Fibroblast of upper back skin (primary cell): ENCODE measurements at regions not wholly inside any gene's neighbourhood (a gene's known extent, or its start where the extent isn't known, plus 50 kb on each side); places are given as distances from the start of the nearest gene placed in this dataset.
A peak's percentile ranks its signal among the peaks of the same experiment; 100 is the strongest.
"Not testable (repeated sequence)": the region's sequence is repeated elsewhere in the genome, so short reads cannot be mapped to it uniquely, and the experiment has no call there.

ENCODE experiments used
- DNase-seq: peaks from one replicate; pipeline ENCODE4 v3.0.0-alpha.2; 2013

GRCh38 chr1:83457281-83457680 lies 541.7 kb downstream of the TTLL7 start:
- not testable (repeated sequence) for DNase-seq

- not testable (repeated sequence) for DNase-seq
Measured at GRCh38 chr1:83455753-83456152, 543.2 kb downstream of the TTLL7 start.

GRCh38 chr1:83445873-83446272 lies 553.1 kb downstream of the TTLL7 start:
- not testable (repeated sequence) for DNase-seq

GRCh38 chr1:83442412-83442811 lies 556.5 kb downstream of the TTLL7 start:
- DNase-seq: not testable (repeated sequence)

- peak; percentile 87 for DNase-seq
Measured at GRCh38 chr1:83440586-83440985, 558.3 kb downstream of the TTLL7 start.

- peak; percentile 40 for DNase-seq
Measured at GRCh38 chr1:83440021-83440420, 558.9 kb downstream of the TTLL7 start.

- DNase-seq: peak; percentile 57
Measured at GRCh38 chr1:83438316-83438715, 560.6 kb downstream of the TTLL7 start.

- DNase-seq: peak; percentile 44
Measured at GRCh38 chr1:83435336-83435735, 563.6 kb downstream of the TTLL7 start.

GRCh38 chr1:83427566-83427965 lies 571.4 kb downstream of the TTLL7 start:
- DNase-seq: peak; percentile 55

- not testable (repeated sequence) for DNase-seq
Measured at GRCh38 chr1:83423382-83423781, 575.5 kb downstream of the TTLL7 start.

- DNase-seq: peak; percentile 5
Measured at GRCh38 chr1:83418558-83418957, 580.4 kb downstream of the TTLL7 start.

- not testable (repeated sequence) for DNase-seq
Measured at GRCh38 chr1:83413839-83414107, 585.2 kb downstream of the TTLL7 start.

- DNase-seq: peak; percentile 83
Measured at GRCh38 chr1:83410746-83411413, 588.1 kb downstream of the TTLL7 start.

GRCh38 chr1:83406693-83407371 lies 592.1 kb downstream of the TTLL7 start:
- DNase-seq: not testable (repeated sequence)

- DNase-seq: not testable (repeated sequence)
Measured at GRCh38 chr1:83405789-83406188, 593.1 kb downstream of the TTLL7 start.

GRCh38 chr1:83403500-83403899 lies 595.4 kb downstream of the TTLL7 start:
- not testable (repeated sequence) for DNase-seq

- DNase-seq: not testable (repeated sequence)
Measured at GRCh38 chr1:83401146-83401545, 597.8 kb downstream of the TTLL7 start.

- DNase-seq: not testable (repeated sequence)
Measured at GRCh38 chr1:83400173-83400572, 598.8 kb downstream of the TTLL7 start.

- not testable (repeated sequence) for DNase-seq
Measured at GRCh38 chr1:83398125-83398524, 600.8 kb downstream of the TTLL7 start.

GRCh38 chr1:83395130-83395529 lies 603.8 kb downstream of the TTLL7 start:
- not testable (repeated sequence) for DNase-seq

GRCh38 chr1:83386946-83387345 lies 612.0 kb downstream of the TTLL7 start:
- not testable (repeated sequence) for DNase-seq

GRCh38 chr1:83383107-83383506 lies 615.8 kb downstream of the TTLL7 start:
- not testable (repeated sequence) for DNase-seq

GRCh38 chr1:83373018-83373417 lies 625.9 kb downstream of the TTLL7 start:
- DNase-seq: not testable (repeated sequence)

- DNase-seq: not testable (repeated sequence)
Measured at GRCh38 chr1:83369853-83370252, 629.1 kb downstream of the TTLL7 start.

- not testable (repeated sequence) for DNase-seq
Measured at GRCh38 chr1:83365320-83365719, 633.6 kb downstream of the TTLL7 start.
